ENCODE measurements at regions not wholly inside any gene's neighbourhood (a gene's known extent, or its start where the extent isn't known, plus 50 kb on each side); places are given as distances from the start of the nearest gene placed in this dataset.

- ATAC-seq (no peak), DNase-seq (ENCODE audit: low read depth, low spot score) (no peak)
- intact Hi-C loops (cut with micrococcal nuclease) = no loop called here
- H3K27me3 ChIP-seq (ENCODE audit: insufficient read depth, low read length) = no peaks in the 10 kb centered on the region
- H3K27ac ChIP-seq (ENCODE audit: low read depth, low read length) = no peak overlapping the region
- H3K79me2 ChIP-seq (ENCODE audit: insufficient read depth, low read length) = no peaks in the 10 kb centered on the region
- no peak for TF ChIP-seq EGR1 (IDR thresholded peaks at IDR 0.05; ENCODE audit: low read depth)
- TF ChIP-seq POLR2AphosphoS5 (IDR thresholded peaks at IDR 0.05; ENCODE audit: low read depth, low read length) = no peak
- no peak for TF ChIP-seq POLR2A (IDR thresholded peaks at IDR 0.05; ENCODE audit: borderline replicate concordance, extremely low read depth, insufficient read depth, insufficient read length)
- no peak for TF ChIP-seq TCF7L2 (IDR thresholded peaks at IDR 0.05; ENCODE audit: borderline replicate concordance, extremely low read depth, insufficient read depth, insufficient read length)
- no peak for TF ChIP-seq YY1 (IDR thresholded peaks at IDR 0.05; ENCODE audit: extremely low read depth, insufficient replicate concordance, low read depth, low read length)
- no peak for TF ChIP-seq RAD21 (IDR thresholded peaks at IDR 0.05; ENCODE audit: low read depth)
- TF ChIP-seq CEBPB (IDR thresholded peaks at IDR 0.05; ENCODE audit: low read depth) = no peak
- TF ChIP-seq REST (IDR thresholded peaks at IDR 0.05; ENCODE audit: low read depth) = no peak
- no peak for TF ChIP-seq ZNF274 (IDR thresholded peaks at IDR 0.05; ENCODE audit: low read depth, low read length)
- no peak for TF ChIP-seq FOSL1 (IDR thresholded peaks at IDR 0.05; ENCODE audit: low read depth)
- no peak for TF ChIP-seq ZFX (IDR thresholded peaks at IDR 0.05)
- no peak for TF ChIP-seq CTCF (IDR thresholded peaks at IDR 0.05 in 2 of 3, conservative IDR thresholded peaks at IDR 0.05 in 1 of 3; ENCODE audit: borderline replicate concordance in 1 of 3, insufficient read depth in 1 of 3, low read depth in 2 of 3, low read length in 2 of 3)
- TF ChIP-seq CBX3 (IDR thresholded peaks at IDR 0.05; ENCODE audit: low read depth) = no peak
- TF ChIP-seq JUND (IDR thresholded peaks at IDR 0.05) = no peak
- no peak for TF ChIP-seq SIN3A (IDR thresholded peaks at IDR 0.05; ENCODE audit: low read depth)
- no peak for TF ChIP-seq SRF (IDR thresholded peaks at IDR 0.05; ENCODE audit: low read depth)
- no peak for TF ChIP-seq ZBTB33 (IDR thresholded peaks at IDR 0.05; ENCODE audit: extremely low read depth, insufficient replicate concordance, low read length)
- TF ChIP-seq EZH2phosphoT487 (IDR thresholded peaks at IDR 0.05; ENCODE audit: borderline replicate concordance) = no peak
- H2AFZ ChIP-seq (ENCODE audit: low read depth, low read length, poor library complexity, severe bottlenecking) = no peak overlapping the region
- CTCF ChIA-PET = no interaction called here
- H4K20me1 ChIP-seq (ENCODE audit: insufficient read depth) = no peaks in the 10 kb centered on the region
- H3K4me3 ChIP-seq (replicated peaks in 1 of 2; ENCODE audit: low read depth in 1 of 2, low read length in 2 of 2) = no peak overlapping the region
- no TSS peak for BruUV-seq (replicated peaks)
- no peak overlapping the region for H3K4me2 ChIP-seq (ENCODE audit: low read length)
- H3K9me3 ChIP-seq (ENCODE audit: control insufficient read depth in 1 of 2, insufficient read depth in 1 of 2, low read depth in 1 of 2, low read length in 2 of 2) = peaks cover 1 to 4% of the 10 kb centered on the region in 2 experiments; a peak in 2 of 4 replicates
- POLR2A ChIA-PET = no interaction called here
- H3K4me1 ChIP-seq (ENCODE audit: control insufficient read depth in 1 of 2, insufficient read depth in 2 of 2, low read length in 2 of 2) = no peaks in the 10 kb centered on the region
- no peaks in the 10 kb centered on the region for H3K9me2 ChIP-seq (ENCODE audit: insufficient read depth)
- no peaks in the 10 kb centered on the region for H3K36me3 ChIP-seq (ENCODE audit: control insufficient read depth in 1 of 2, insufficient read depth in 2 of 2, low read length in 2 of 2)
- RAD21 ChIA-PET (ENCODE audit: low non-redundant PET in 1 of 2, low total read pairs in 2 of 2, uncharacterized antibody in 2 of 2, unreplicated experiment in 2 of 2) = no interaction called here
- no peak overlapping the region for H3K9ac ChIP-seq (ENCODE audit: low read length)
Measured at GRCh38 chr14:76677534-76678145, 83.6 kb upstream of the VASH1 start.
